ENCODE measurements at regions not wholly inside any gene's neighbourhood (a gene's known extent, or its start where the extent isn't known, plus 50 kb on each side); places are given as distances from the start of the nearest gene placed in this dataset.

- TF ChIP-seq, protein P1, sequence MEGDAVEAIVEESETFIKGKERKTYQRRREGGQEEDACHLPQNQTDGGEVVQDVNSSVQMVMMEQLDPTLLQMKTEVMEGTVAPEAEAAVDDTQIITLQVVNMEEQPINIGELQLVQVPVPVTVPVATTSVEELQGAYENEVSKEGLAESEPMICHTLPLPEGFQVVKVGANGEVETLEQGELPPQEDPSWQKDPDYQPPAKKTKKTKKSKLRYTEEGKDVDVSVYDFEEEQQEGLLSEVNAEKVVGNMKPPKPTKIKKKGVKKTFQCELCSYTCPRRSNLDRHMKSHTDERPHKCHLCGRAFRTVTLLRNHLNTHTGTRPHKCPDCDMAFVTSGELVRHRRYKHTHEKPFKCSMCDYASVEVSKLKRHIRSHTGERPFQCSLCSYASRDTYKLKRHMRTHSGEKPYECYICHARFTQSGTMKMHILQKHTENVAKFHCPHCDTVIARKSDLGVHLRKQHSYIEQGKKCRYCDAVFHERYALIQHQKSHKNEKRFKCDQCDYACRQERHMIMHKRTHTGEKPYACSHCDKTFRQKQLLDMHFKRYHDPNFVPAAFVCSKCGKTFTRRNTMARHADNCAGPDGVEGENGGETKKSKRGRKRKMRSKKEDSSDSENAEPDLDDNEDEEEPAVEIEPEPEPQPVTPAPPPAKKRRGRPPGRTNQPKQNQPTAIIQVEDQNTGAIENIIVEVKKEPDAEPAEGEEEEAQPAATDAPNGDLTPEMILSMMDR (IDR thresholded peaks at IDR 0.05): no peak
- no peak for TF ChIP-seq POLR2A (IDR thresholded peaks at IDR 0.05)
These were observed 182.7 kb downstream of the RNF152 start for GRCh38 chr18:61710082-61710620.
